GM12891 (cell line): ENCODE measurements at regions not wholly inside any gene's neighbourhood (a gene's known extent, or its start where the extent isn't known, plus 50 kb on each side); places are given as distances from the start of the nearest gene placed in this dataset.

Experiments
- DNase-seq: peaks from one replicate; pipeline ENCODE4 v3.0.0; 2011; ENCODE audit warnings: low spot score; ENCODE audit not compliant: insufficient read length
- FAIRE-seq: peaks from 2 replicates; lab custom pipeline; 2011; peaks lifted over from hg19 to GRCh38; lab: Jason Lieb, UNC
- PAX5 ChIP-seq: IDR thresholded peaks from 2 replicates; pipeline ENCODE4 v1.6.1; 2011; ENCODE audit warnings: low read length, moderate library complexity, mild to moderate bottlenecking; ENCODE audit not compliant: insufficient read depth, severe bottlenecking
- POLR2A ChIP-seq: IDR thresholded peaks from 2 replicates; pipeline ENCODE4 v1.6.1; 2011; ENCODE audit warnings: low read depth, low read length, control low read depth
- POLR2AphosphoS5 ChIP-seq: IDR thresholded peaks from 2 replicates; pipeline ENCODE4 v1.6.1; 2011; ENCODE audit warnings: low read depth, low read length, control low read depth
- POU2F2 ChIP-seq: IDR thresholded peaks from 2 replicates; pipeline ENCODE4 v1.6.1; 2011; ENCODE audit warnings: low read depth, mild to moderate bottlenecking, control low read depth, low read length, moderate library complexity
- SPI1 ChIP-seq: IDR thresholded peaks from 2 replicates; pipeline ENCODE4 v1.6.1; 2011; ENCODE audit warnings: low read depth, low read length, control low read depth
- TAF1 ChIP-seq: IDR thresholded peaks from 2 replicates; pipeline ENCODE4 v1.6.1; 2011; ENCODE audit warnings: low read depth, low read length, control low read depth

- TF ChIP-seq POLR2AphosphoS5 (no peak), TAF1 (no peak), PAX5 (no peak), POLR2A (no peak), POU2F2 (no peak), SPI1 (no peak)
- FAIRE-seq: no peak
- no peak for DNase-seq
These were observed 458.8 kb downstream of the DSC3 start for GRCh38 chr18:30583768-30584167.

- no peak for FAIRE-seq
- no peak for DNase-seq
- TF ChIP-seq TAF1: no peak
- TF ChIP-seq SPI1: no peak
- no peak for TF ChIP-seq POLR2AphosphoS5
- TF ChIP-seq POLR2A: no peak
- no peak for TF ChIP-seq PAX5
- no peak for TF ChIP-seq POU2F2
These were observed 460.5 kb downstream of the DSC3 start for GRCh38 chr18:30582078-30582477.

GRCh38 chr18:30578707-30579106, 463.8 kb downstream of the DSC3 start:
- DNase-seq: no peak
- TF ChIP-seq SPI1 (no peak), POLR2A (no peak), POU2F2 (no peak), TAF1 (no peak), POLR2AphosphoS5 (no peak), PAX5 (no peak)
- FAIRE-seq: no peak

GRCh38 chr18:30572214-30572613, 470.3 kb downstream of the DSC3 start:
- no peak for DNase-seq
- TF ChIP-seq SPI1 (no peak), POLR2AphosphoS5 (no peak), TAF1 (no peak), POLR2A (no peak), POU2F2 (no peak), PAX5 (no peak)
- no peak for FAIRE-seq

GRCh38 chr18:30568333-30568732, 474.2 kb downstream of the DSC3 start:
- FAIRE-seq (no peak), DNase-seq (no peak)
- TF ChIP-seq POU2F2: no peak
- TF ChIP-seq PAX5: no peak

GRCh38 chr18:30566877-30567276, 475.7 kb downstream of the DSC3 start:
- no peak for FAIRE-seq
- TF ChIP-seq PAX5: no peak
- no peak for TF ChIP-seq POLR2AphosphoS5
- no peak for TF ChIP-seq TAF1
- no peak for TF ChIP-seq POU2F2
- TF ChIP-seq SPI1: no peak
- no peak for TF ChIP-seq POLR2A

GRCh38 chr18:30562231-30562630, 480.3 kb downstream of the DSC3 start:
- FAIRE-seq (no peak), DNase-seq (no peak)
- TF ChIP-seq POLR2A: no peak
- TF ChIP-seq PAX5: no peak
- no peak for TF ChIP-seq POU2F2
- TF ChIP-seq SPI1: no peak

More at GRCh38 chr18:30566877-30567276, 475.7 kb downstream of the DSC3 start:
- no peak for DNase-seq

- TF ChIP-seq POLR2AphosphoS5 (no peak), TAF1 (no peak), PAX5 (no peak), POU2F2 (no peak), SPI1 (no peak), POLR2A (no peak)
- FAIRE-seq (no peak), DNase-seq (no peak)
These were observed 486.4 kb downstream of the DSC3 start for GRCh38 chr18:30556112-30556511.

- FAIRE-seq (no peak), DNase-seq (no peak)
- TF ChIP-seq TAF1: no peak
- TF ChIP-seq POLR2AphosphoS5: no peak
- no peak for TF ChIP-seq SPI1
- no peak for TF ChIP-seq POU2F2
- TF ChIP-seq PAX5: no peak
- TF ChIP-seq POLR2A: no peak
These were observed 497.1 kb downstream of the DSC3 start for GRCh38 chr18:30545393-30545792.

GRCh38 chr18:30544141-30544540, 498.4 kb downstream of the DSC3 start:
- TF ChIP-seq POLR2AphosphoS5 (no peak), POLR2A (no peak), POU2F2 (no peak), PAX5 (no peak), SPI1 (no peak), TAF1 (no peak)
- DNase-seq (no peak), FAIRE-seq (no peak)

- DNase-seq: no peak
- FAIRE-seq: no peak
- TF ChIP-seq SPI1 (no peak), POLR2AphosphoS5 (no peak), TAF1 (no peak), POU2F2 (no peak), PAX5 (no peak), POLR2A (no peak)
These were observed 508.8 kb downstream of the DSC3 start for GRCh38 chr18:30533716-30534115.
